Stimulated activated CD8-positive, alpha-beta memory T cell treated with anti-CD3 and anti-CD28 coated beads, Interleukin-7, amount 100 ng/mL, for 24 hours (primary cell): ENCODE measurements at regions not wholly inside any gene's neighbourhood (a gene's known extent, or its start where the extent isn't known, plus 50 kb on each side); places are given as distances from the start of the nearest gene placed in this dataset.
"Not testable (repeated sequence)": the region's sequence is repeated elsewhere in the genome, so short reads cannot be mapped to it uniquely, and the experiment has no call there.

ENCODE experiments used
- DNase-seq: peaks from one replicate; pipeline ENCODE4 v3.0.0-alpha.2; 2020; ENCODE audit warnings: low read depth

DNA sequence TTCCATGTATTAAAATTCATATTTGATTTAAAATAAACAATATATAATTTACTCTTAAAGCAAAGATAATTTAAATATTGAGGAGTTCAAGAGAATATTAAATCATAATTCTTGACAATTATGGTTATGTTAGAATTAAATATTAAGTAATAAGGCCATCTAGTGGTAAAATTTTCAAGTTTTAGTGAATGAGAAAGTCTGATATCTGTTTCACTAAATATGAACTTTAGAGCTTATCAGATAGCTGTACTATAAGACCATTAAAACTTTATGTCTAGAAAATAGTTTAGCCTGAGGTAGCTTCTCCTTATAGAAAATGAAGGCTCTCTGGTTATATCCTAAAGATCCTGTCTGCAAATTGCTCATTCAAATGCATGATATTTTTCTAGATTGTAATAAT lies 152.1 kb upstream of the PRSS12 start:
- not testable (repeated sequence) for DNase-seq

DNA sequence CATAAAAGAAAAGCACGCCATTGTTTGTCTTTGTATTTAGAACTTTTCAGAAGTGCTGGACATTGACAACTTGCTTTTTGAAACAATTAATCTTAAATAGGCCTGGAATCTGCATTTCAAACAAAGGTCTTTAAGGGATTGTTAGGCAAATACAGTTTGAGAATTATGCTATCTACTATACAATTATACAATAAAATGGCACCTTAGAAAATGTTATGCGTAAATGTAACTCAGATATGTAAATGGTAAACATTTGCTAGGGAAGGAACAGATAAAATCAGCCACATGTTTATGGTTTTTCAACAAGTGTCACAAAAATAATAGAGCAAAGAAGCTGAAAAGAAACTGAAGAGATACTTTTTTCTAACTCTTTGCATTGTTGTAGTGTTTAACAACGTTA lies 152.7 kb upstream of the PRSS12 start:
- DNase-seq, result not testable (repeated sequence)

DNA sequence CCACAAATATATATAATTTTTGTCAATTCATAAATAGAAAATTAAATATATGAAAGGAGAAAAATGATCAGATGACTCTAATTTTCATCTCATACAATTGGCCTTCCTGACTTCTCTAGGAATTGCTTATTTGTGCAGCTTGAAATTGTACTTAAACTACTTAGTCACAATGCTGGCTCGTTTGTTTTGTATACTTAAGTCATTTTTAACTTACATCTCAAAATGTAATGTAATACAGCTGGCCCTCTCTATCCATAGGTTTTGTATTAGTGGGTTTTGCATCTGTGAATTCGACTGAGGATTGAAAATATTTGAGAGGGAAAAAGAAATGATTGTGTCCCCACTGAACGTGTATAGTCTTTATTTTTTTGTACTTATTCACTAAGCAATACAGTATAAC lies 160.1 kb upstream of the PRSS12 start:
- not testable (repeated sequence) for DNase-seq

DNA sequence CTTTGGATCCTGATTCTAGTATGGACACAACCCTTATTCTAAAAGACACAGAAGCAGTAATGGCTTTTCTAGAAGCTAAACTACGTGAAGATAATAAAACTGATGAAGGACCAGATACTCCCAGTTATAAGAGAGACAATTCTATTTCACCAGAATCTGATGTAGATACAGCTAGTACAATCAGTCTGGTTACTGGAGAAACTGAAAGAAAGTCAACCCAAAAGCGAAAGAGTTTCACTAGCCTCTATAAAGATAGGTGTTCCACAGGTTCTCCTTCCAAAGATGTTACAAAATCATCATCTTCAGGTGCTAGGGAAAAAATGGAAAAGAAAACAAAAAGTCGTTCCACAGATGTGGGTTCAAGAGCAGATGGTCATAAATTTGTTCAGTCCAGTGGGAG lies 161.5 kb upstream of the PRSS12 start:
- DNase-seq, result not testable (repeated sequence)

DNA sequence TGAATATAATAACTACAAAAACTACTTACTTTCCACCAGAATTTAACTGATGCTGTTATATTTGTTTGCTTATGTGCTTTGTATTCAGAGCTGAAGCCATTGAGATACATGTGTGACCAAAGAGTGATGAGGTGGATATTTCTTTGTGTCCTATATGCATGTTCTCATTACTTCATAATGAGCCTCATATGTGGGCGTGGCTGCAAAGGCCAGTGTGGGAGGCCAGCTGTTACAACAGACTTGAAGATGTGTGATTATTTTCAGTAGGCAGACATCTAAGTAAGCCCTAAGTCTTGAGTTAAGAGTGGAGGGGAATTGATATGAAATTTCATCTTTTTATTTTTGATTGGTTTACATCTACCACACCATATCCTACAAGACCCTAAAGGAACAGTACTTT lies 163.3 kb upstream of the PRSS12 start:
- not testable (repeated sequence) for DNase-seq

DNA sequence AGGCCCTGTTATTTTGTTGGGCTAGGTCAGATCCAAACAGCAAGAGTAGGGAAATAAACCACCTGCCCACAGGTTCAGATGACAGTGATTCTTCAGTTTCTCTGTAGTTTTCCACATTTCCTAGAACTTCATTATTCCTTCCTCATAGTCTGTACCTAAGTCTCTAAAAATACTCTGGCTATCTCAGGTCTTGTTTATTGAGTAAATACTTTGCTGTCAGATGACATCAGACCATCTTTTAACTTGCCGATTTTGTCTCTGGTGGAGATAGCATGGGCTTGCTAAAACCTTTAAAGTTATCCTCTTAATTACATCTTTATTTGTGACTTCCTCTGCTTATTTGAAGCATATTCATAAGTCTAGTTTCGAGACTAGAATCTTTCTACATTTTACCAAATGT lies 155.1 kb upstream of the METTL14 start:
- not testable (repeated sequence) for DNase-seq

DNA sequence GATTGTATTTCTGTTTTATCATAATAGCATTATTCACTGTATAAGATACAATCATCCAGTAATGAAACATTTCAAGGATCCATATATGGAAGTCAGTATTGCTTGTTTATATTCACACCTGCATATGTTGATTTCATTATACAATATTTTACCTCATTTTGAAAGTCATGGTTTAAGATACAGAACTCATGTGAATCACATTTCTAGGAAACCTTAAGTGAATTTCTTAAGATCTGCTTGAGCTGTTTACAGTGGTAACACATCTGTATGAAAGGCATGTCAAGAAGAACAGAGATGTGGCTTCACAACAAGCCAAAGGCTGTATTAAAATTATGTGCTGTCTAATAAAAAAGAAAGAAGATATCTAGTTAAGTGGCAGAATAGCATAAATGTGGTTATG lies 153.2 kb upstream of the METTL14 start:
- DNase-seq, result not testable (repeated sequence)

DNA sequence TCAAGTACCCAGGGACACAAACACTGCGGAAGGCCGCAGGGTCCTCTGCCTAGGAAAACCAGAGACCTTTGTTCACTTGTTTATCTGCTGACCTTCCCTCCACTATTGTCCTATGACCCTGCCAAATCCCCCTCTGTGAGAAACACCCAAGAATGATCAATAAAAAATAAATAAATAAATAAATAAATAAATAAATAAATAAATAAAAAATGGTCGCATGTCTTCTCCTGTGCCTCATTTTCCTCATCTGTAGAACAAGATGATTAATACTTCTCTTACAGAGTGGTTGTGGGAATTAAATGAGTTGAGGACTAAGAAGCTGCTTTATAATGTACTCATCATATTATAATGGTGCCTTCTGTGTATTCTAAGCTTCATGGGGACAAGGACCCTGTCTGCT lies 149.4 kb upstream of the METTL14 start:
- DNase-seq, result not testable (repeated sequence)

DNA sequence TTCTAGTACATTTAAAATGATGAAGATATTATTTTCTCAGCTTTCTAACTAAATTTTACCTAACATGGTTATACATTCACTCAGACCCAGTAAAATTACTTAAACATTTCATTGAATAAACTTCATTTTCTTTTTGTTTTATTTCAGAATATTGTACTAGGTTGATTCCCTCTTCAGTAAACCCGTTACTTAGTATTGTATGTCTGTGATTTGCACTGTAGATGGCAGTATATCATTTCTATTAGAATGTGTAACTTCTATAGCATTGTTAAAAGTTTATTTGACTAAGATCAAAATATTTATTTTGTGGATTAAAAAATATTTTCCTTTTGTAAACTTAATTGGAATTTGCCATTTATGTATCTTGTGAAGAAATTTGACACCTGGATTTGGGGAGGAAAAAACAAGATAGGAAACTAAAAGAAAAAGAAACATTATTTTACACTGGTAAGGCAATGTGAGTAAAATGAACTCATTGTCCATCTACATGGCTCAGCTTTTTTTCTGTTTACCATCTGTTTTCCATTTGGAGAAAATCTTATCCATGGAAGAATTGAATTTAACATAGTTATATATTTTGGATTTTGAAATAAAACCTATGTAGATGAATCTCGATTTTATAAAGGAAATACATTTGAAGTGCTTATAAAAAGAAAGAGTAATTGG lies 145.6 kb upstream of the METTL14 start:
- DNase-seq, result not testable (repeated sequence)

DNA sequence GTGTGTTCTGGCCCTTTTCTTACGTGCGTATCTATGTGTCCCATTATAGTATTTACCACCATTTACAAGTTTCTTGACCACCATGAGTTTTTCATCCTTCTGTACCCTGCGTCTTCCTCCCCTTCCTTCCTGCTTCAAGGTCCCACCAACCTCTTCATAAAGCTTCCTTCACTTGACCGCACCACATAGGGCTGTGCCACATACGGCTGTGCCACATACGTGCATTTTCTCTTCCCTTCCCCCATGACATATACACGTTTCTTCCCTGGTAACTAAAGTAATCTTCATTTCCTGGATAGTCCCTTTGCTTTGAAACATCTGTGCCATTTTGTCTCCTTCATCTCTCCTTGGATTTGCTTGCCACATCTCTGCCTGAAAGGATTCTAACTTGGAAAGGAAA lies 128.6 kb upstream of the METTL14 start:
- DNase-seq, result not testable (repeated sequence)

DNA sequence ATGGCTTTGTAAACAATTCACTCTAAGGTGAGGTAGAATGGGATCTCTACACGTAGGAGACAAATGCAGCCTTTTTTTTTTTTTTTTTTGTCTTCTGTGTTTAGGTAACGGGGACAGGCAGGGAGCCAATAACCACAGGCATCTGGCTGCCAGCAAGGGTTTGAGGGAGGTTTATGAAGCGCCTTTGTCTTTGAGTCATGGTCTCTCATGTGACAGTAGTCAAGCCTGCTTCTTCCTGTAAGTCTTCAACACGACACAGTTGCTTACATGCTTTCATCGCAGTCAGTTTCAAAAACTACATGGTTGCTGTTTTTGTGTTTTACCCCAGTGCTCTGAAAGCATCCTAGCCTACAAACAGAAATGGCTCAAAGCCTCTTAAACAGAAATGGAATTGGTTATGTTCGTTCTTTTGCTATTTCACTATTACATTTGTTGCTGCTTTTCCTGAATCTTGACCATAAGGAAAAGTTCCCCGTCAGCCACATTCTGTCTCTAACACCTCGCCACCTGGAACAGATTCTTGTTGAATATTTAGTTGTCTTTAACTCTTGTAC lies 127.8 kb upstream of the METTL14 start:
- no peak for DNase-seq

DNA sequence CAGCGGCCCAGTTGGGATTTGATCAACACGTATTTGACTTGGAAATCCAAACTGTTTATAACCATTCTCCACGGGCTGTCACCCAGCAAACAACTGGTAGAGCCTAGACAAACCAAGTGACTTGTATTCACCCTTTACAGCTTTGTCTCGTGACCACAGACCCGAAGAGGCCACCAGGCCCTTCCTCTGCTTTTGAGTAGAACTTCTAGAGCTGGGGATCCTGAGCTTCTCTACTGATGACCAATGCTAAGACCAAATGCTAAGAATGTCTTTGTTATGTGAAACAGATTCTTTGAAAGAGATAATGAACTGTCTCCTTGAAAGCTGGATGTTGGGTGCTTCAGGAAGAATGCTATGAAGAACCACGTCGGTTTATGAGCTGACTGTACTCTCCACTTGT lies 127.0 kb upstream of the METTL14 start:
- DNase-seq, result not testable (repeated sequence)

DNA sequence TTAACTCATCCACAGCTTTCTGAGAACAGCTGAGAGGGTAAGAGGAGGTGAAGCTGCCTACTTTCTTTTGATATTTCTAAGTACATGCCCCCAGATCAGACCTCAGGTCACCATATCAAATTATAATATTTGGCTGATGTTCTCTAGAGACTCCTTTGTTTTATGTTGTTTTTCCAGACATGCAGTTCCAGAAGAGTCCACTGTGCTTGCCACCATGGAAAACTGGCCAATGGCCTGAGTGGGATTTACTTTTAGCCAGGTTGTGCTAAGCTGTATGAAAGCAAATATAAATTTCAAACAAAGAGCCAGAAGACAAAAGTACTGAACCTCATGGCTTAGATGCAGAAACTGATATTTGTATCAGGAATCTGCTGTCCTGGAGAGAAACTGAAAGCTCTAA lies 123.6 kb upstream of the METTL14 start:
- DNase-seq, result not testable (repeated sequence)

DNA sequence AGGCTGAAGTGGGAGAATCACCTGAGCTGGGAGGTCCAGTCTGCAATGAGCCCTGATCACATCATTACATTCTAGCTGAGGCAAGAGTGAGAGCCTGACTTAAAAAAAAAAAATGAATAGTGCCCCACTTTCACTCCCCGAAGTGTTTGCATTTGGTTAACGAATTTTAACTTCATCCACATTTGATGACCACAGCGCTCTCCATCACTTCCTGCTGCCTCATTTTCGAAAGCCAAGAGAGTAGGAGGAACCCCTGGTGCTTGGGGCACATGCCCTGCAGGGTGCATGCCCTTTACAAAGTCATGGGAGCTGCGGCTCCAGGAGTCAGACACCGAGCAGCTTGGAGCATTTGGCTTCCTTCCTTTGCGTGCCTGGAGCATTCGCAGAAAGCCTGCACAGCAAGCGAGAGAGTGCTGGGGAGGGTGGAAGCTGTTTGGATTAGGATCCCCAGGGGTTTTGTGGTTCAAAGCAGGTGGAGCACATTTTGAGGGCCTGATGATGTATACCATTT lies 119.1 kb upstream of the METTL14 start:
- not testable (repeated sequence) for DNase-seq

DNA sequence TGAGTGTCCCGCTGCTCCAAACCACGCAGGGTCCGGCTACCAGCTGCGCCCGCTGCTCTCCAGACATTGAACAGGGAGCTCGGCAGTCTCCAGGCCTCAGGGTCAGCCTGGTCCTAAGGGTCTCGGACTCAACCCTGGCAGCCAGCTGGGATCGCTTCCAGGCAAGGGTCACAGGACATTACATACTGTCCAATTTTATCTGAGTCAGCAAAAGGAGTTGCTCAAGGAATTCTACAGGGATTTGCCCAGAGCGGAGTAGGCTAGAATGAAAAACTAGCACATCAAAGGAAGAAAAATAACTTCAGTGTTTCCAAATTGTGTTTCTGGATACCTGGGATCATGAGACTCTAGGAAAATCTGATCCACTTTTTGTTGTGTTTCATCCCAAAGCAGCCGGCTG lies 112.2 kb upstream of the METTL14 start:
- DNase-seq, result not testable (repeated sequence)

DNA sequence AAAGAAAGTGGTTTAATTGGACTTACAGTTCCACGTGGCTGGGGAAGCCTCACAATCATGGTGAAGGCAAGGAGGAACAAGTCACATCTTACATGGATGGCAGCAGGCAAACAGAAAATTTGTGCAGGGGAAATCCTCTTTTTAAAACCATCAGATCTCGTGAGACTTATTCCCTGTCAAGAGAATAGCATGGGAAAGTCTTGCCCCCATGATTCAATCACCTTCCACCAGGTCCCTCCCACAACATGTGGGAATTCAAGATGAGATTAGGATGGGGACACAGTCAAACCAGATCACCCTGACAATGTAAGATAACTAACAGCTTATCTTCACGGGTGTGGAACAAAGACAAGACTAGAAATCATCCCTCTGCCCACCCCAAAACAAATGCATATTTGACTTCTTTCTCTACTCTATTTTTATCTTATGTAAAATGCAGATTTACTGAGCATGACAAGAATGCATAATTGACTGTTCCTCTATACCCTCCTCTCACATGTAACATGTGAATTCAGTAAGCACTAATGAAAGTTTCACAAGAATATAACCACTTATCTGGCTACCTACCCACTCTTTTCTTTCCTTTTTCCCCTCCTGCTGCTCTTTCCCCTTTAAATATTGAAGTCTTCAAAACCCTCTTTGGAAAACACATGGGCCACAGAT lies 110.8 kb upstream of the METTL14 start:
- not testable (repeated sequence) for DNase-seq

DNA sequence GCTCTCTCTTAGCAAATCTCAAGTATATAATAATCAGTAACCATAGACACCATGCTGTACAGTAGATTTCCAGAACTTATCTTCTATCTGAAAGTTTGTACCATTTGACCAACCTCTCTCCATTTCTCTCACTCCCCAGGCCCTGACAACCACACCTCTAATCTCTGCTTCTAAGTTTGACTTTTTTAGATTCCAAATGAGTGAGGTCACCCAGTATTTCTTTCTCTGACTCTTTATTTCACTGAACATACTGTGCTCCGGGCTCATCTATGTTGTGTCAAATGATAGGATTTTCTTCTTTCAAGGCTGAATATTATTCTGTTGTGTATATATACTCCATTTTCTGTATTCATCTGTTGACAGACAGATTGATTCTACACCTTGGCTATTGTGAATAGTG lies 110.1 kb upstream of the METTL14 start:
- not testable (repeated sequence) for DNase-seq

DNA sequence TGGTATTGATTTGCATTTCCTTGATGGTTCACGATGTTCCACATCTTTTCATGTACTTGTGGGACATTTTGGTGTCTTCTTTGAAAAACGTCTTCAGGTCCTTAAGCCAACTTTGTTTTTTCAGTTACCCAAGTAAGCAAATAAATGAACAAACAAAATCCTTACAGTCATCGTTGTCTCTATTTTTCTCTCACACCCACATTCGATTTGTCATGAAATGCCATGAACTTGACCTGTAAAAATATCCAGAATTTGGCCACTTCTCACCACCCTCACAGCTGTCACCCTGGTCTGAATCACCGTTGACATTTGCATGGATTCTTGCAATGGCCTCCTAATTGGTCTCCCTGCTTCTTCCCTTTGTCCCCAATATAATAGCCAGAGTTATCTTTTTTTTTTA lies 109.5 kb upstream of the METTL14 start:
- not testable (repeated sequence) for DNase-seq

DNA sequence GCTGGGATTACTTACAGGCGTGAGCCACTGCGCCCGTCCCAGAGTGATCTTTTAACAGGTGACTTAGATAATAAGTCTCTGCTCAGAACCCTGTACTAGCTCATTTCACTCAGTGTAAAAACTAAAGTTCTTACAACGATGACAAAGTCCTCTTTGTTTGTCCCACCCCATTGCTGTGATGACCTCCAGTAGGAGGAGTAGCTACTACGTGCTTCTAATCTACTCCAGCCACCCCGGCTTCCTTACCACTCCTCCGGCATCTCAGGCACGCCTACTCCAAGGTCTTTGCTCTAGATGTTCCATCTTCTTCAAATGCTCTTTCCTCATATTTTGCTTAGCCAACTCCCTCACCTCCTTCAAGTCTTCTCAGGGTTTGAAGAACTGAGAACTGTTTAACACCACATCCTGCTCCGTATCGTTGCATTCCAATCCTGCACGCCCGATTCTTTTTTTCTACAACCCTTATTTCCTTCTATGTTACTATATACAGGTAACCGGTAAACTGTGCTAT lies 108.4 kb upstream of the METTL14 start:
- not testable (repeated sequence) for DNase-seq

DNA sequence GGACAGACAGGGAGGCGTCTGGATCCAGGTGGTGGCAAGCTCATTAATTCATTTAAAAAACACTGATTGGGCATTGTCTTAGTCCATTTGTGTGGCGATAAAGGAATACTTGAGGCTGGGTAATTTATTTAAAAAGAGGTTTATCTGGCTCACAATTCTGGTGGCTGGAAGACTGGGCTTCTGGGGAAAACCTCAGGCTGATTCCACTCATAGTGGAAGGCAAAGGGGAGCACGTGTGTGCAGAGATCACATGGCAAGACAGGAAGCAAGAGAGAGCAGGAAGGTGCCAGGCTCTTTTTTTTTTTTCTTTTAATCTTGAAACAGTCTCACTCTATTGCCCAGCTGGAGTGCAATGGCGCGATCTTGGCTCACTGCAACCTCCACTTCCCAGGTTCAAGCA lies 100.2 kb upstream of the METTL14 start:
- DNase-seq, result no peak

DNA sequence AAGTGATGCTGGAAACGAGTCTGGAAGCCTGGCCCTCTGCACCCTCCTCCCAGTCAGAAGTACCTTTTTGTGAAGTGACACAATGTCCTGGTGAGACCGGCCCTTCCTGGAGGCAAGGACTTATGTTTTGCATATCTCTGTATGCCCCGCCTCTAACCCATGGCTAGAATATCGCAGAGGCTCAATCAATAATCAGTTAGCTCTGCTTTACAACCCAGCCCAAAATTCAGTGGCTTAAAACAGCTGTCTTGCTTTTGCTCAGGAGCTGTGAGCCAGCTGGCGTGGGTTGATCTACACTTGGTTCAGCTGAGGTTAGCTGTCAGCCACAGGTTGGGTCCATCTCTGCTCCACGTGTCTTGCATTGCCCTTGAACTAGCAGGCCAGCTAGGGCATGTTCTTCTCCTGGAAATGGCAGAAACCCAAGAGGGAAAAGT lies 98.8 kb upstream of the METTL14 start:
- DNase-seq, result no peak

DNA sequence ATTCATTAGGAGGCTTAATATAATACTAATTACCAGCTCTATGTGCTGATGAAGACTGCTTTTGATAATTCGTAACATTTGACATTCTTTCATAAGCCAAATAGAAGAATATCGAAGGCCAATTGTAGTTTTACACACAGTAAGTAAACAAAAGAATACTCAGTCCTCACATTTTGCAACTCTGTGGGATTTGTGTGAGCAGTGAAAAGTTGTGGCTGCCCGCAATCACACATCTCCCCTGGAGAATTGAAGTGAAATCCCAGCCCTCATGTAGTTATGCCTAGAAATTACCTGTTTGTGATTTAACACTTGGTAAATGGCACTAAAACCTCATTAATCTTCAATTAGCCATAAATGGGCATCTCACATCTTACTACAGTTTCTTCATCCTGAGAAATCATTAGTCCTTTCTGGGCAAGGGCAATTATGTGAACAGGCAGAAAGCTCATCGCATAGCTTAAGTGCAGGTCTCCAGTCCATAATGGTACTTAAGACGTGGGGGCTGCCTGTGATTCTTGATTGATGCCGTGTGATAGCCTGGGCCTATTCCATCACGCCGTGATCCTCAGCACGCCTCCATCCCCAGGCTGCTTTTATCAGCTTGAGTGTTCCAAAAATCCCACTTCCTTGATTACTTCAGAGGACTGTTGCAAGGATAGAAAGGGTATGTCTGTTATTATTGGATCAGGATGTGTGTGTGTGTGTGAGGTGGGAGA lies 97.9 kb upstream of the METTL14 start:
- DNase-seq, result no peak
